C4-2B (cell line): ENCODE measurements at regions not wholly inside any gene's neighbourhood (a gene's known extent, or its start where the extent isn't known, plus 50 kb on each side); places are given as distances from the start of the nearest gene placed in this dataset.

Experiments
- ZFX ChIP-seq: fragments of 450-650 bp; IDR thresholded peaks from 2 replicates; pipeline ENCODE4 v1.6.1; 2017
- TF ChIP-seq, protein P1 (sequence below): fragments of 450-650 bp; conservative IDR thresholded peaks from 2 replicates; pipeline ENCODE4 v1.5.1; 2017; ENCODE audit warnings: mild to moderate bottlenecking

DNA sequence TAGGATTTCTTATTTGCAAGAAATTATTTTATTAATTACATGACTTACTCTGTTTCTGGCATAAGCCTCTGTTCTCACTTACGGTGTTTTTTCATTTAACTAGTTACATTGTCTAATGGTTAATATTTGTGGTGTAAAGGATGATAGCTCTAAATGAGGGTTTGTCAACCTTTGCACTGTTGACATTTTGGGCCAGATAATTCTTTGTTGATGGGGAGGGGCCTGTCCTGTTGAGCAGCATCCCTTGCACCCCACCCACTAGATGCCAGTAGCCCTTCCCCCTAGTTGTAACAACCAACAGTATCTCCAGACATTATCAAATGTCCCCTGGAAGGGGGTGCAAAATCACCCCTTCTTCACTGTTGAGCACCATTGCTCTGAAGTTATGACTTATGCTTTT lies 83.6 kb upstream of the SLC44A3 start:
- TF ChIP-seq, protein P1, sequence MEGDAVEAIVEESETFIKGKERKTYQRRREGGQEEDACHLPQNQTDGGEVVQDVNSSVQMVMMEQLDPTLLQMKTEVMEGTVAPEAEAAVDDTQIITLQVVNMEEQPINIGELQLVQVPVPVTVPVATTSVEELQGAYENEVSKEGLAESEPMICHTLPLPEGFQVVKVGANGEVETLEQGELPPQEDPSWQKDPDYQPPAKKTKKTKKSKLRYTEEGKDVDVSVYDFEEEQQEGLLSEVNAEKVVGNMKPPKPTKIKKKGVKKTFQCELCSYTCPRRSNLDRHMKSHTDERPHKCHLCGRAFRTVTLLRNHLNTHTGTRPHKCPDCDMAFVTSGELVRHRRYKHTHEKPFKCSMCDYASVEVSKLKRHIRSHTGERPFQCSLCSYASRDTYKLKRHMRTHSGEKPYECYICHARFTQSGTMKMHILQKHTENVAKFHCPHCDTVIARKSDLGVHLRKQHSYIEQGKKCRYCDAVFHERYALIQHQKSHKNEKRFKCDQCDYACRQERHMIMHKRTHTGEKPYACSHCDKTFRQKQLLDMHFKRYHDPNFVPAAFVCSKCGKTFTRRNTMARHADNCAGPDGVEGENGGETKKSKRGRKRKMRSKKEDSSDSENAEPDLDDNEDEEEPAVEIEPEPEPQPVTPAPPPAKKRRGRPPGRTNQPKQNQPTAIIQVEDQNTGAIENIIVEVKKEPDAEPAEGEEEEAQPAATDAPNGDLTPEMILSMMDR = no peak
- no peak for TF ChIP-seq ZFX
